ENCODE measurements at regions not wholly inside any gene's neighbourhood (a gene's known extent, or its start where the extent isn't known, plus 50 kb on each side); places are given as distances from the start of the nearest gene placed in this dataset.

DNA sequence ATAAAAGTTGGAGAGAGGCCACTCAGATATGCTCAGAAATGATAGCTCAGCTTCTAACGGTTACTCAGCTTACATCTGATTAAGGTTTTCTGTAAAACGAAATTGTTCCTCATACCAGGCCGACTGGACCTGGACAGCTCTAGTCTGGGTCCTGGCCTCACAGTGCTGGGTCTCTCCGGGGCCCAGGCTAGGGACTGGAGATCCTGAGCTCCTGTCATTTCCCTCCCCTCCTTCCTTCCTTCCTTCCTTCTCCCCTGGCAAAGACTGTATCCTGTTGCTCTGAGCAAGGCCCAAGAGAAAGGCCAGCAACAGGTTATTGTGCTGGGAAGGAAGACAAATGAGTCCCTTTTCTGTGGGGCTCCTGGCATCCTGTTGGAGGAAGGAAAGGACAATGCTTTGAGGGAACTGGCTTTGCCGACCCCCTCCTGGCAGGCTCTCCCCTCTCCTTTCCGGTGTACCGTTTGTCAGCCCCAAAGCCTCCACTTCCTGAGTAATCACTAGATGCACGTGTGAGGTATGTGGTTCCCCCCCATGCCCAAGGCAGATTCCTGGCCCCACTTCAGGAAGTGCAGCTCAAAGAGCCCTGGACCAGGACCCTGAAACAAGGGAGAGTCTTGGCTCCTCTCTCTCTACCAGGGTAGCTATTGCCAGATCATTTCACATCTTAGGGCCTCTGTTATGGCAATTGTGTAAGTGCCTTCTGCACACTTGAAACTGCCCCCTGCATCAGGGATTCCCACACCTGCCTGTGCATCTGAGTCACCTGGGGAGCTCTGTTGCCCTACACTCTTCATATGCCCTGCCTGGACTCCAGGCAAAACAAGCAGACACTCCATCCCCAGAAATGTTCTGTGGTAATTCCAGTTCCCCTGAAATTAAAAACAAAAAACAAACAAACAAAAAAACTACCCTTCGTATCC lies 212.7 kb upstream of the FGGY start:
- TF ChIP-seq, protein P1, sequence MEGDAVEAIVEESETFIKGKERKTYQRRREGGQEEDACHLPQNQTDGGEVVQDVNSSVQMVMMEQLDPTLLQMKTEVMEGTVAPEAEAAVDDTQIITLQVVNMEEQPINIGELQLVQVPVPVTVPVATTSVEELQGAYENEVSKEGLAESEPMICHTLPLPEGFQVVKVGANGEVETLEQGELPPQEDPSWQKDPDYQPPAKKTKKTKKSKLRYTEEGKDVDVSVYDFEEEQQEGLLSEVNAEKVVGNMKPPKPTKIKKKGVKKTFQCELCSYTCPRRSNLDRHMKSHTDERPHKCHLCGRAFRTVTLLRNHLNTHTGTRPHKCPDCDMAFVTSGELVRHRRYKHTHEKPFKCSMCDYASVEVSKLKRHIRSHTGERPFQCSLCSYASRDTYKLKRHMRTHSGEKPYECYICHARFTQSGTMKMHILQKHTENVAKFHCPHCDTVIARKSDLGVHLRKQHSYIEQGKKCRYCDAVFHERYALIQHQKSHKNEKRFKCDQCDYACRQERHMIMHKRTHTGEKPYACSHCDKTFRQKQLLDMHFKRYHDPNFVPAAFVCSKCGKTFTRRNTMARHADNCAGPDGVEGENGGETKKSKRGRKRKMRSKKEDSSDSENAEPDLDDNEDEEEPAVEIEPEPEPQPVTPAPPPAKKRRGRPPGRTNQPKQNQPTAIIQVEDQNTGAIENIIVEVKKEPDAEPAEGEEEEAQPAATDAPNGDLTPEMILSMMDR (IDR thresholded peaks at IDR 0.05): no peak
- no peak for TF ChIP-seq POLR2AphosphoS5 (IDR thresholded peaks at IDR 0.05; ENCODE audit: low read depth, low read length)
- TF ChIP-seq, protein P2, sequence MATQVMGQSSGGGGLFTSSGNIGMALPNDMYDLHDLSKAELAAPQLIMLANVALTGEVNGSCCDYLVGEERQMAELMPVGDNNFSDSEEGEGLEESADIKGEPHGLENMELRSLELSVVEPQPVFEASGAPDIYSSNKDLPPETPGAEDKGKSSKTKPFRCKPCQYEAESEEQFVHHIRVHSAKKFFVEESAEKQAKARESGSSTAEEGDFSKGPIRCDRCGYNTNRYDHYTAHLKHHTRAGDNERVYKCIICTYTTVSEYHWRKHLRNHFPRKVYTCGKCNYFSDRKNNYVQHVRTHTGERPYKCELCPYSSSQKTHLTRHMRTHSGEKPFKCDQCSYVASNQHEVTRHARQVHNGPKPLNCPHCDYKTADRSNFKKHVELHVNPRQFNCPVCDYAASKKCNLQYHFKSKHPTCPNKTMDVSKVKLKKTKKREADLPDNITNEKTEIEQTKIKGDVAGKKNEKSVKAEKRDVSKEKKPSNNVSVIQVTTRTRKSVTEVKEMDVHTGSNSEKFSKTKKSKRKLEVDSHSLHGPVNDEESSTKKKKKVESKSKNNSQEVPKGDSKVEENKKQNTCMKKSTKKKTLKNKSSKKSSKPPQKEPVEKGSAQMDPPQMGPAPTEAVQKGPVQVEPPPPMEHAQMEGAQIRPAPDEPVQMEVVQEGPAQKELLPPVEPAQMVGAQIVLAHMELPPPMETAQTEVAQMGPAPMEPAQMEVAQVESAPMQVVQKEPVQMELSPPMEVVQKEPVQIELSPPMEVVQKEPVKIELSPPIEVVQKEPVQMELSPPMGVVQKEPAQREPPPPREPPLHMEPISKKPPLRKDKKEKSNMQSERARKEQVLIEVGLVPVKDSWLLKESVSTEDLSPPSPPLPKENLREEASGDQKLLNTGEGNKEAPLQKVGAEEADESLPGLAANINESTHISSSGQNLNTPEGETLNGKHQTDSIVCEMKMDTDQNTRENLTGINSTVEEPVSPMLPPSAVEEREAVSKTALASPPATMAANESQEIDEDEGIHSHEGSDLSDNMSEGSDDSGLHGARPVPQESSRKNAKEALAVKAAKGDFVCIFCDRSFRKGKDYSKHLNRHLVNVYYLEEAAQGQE (IDR thresholded peaks at IDR 0.05; ENCODE audit: insufficient read depth in 1 of 2, low read depth in 2 of 2, low read length in 1 of 2): no peak
- no peak for TF ChIP-seq SIN3A (IDR thresholded peaks at IDR 0.05; ENCODE audit: borderline replicate concordance, insufficient read depth, low read depth, low read length)
